ENCODE measurements at regions not wholly inside any gene's neighbourhood (a gene's known extent, or its start where the extent isn't known, plus 50 kb on each side); places are given as distances from the start of the nearest gene placed in this dataset.
A peak's percentile ranks its signal among the peaks of the same experiment; 100 is the strongest.

- Histone ChIP-seq H3K79me1 (ENCODE audit: low read length) (no peaks in the 10 kb centered on the region), H3K23ac (ENCODE audit: low read length) (no peak overlapping the region), H3K9me3 (ENCODE audit: insufficient read depth, low read depth, low read length) (no peaks in the 10 kb centered on the region), H2BK12ac (ENCODE audit: low read length) (no peak overlapping the region), H3K4me1 (ENCODE audit: control insufficient read depth in 1 of 2, insufficient read depth in 2 of 2, low read length in 2 of 2) (no peaks in the 10 kb centered on the region), H3K36me3 (ENCODE audit: control insufficient read depth in 1 of 2, insufficient read depth in 2 of 2, low read length in 2 of 2) (no peaks in the 10 kb centered on the region), H4K12ac (ENCODE audit: low read depth, low read length) (no peak overlapping the region), H2BK120ac (ENCODE audit: insufficient read depth, low read length, poor library complexity) (no peak overlapping the region), H3K4me2 (ENCODE audit: low read length) (no peak overlapping the region), H3K27ac (ENCODE audit: low read depth, low read length) (no peak overlapping the region), H3K14ac (ENCODE audit: low read length) (no peak overlapping the region), H4K91ac (ENCODE audit: low read depth, low read length) (no peak overlapping the region), H3K27me3 (ENCODE audit: insufficient read depth, low read length) (no peaks in the 10 kb centered on the region), H3K79me2 (ENCODE audit: control insufficient read depth, insufficient read depth, low read length, poor library complexity) (no peaks in the 10 kb centered on the region), H4K8ac (ENCODE audit: low read depth, low read length) (no peak overlapping the region), H2BK5ac (ENCODE audit: low read depth, low read length, poor library complexity) (no peak overlapping the region), H2AFZ (ENCODE audit: insufficient read depth, low read length, poor library complexity) (no peak overlapping the region), H3K9ac (ENCODE audit: low read length) (no peak overlapping the region), H2AK5ac (ENCODE audit: low read length) (no peak overlapping the region), H3K18ac (ENCODE audit: low read length) (no peak overlapping the region), H3K4me3 (ENCODE audit: low read depth, low read length) (no peak overlapping the region), H3K4ac (ENCODE audit: low read depth, low read length) (no peak overlapping the region)
- WGBS (ENCODE audit: extremely low coverage, insufficient coverage, insufficient read length) = no CpG with 5 or more reads among the region's 3 CpGs
- peak; percentile 85 to 91 for DNase-seq
Measured at GRCh38 chr6:9623985-9624384, 790.9 kb downstream of the TFAP2A start.

GRCh38 chr6:9623228-9623832 lies 791.5 kb downstream of the TFAP2A start:
- H3K79me2 ChIP-seq (ENCODE audit: control insufficient read depth, insufficient read depth, low read length, poor library complexity) = no peaks in the 10 kb centered on the region
- H3K14ac ChIP-seq (ENCODE audit: low read length) = no peak overlapping the region
- no peak overlapping the region for H3K4me3 ChIP-seq (ENCODE audit: low read depth, low read length)
- no peaks in the 10 kb centered on the region for H3K27me3 ChIP-seq (ENCODE audit: insufficient read depth, low read length)
- no peak overlapping the region for H3K4me2 ChIP-seq (ENCODE audit: low read length)
- H2AK5ac ChIP-seq (ENCODE audit: low read length) = no peak overlapping the region
- H3K36me3 ChIP-seq (ENCODE audit: control insufficient read depth in 1 of 2, insufficient read depth in 2 of 2, low read length in 2 of 2) = no peaks in the 10 kb centered on the region
- no peak overlapping the region for H3K23ac ChIP-seq (ENCODE audit: low read length)
- H4K91ac ChIP-seq (ENCODE audit: low read depth, low read length) = no peak overlapping the region
- H3K79me1 ChIP-seq (ENCODE audit: low read length) = no peaks in the 10 kb centered on the region
- H3K27ac ChIP-seq (ENCODE audit: low read depth, low read length) = no peak overlapping the region
- no peaks in the 10 kb centered on the region for H3K4me1 ChIP-seq (ENCODE audit: control insufficient read depth in 1 of 2, insufficient read depth in 2 of 2, low read length in 2 of 2)
- no peak overlapping the region for H2AFZ ChIP-seq (ENCODE audit: insufficient read depth, low read length, poor library complexity)
- H3K4ac ChIP-seq (ENCODE audit: low read depth, low read length) = no peak overlapping the region
- no peaks in the 10 kb centered on the region for H3K9me3 ChIP-seq (ENCODE audit: insufficient read depth, low read depth, low read length)
- H2BK12ac ChIP-seq (ENCODE audit: low read length) = no peak overlapping the region
- H3K9ac ChIP-seq (ENCODE audit: low read length) = no peak overlapping the region
- H2BK120ac ChIP-seq (ENCODE audit: insufficient read depth, low read length, poor library complexity) = no peak overlapping the region
- WGBS (ENCODE audit: extremely low coverage, insufficient coverage, insufficient read length) = no CpG with 5 or more reads among the region's 8 CpGs
- no peak for DNase-seq
- no peak overlapping the region for H2BK5ac ChIP-seq (ENCODE audit: low read depth, low read length, poor library complexity)
- no peak overlapping the region for H4K12ac ChIP-seq (ENCODE audit: low read depth, low read length)
- no peak overlapping the region for H4K8ac ChIP-seq (ENCODE audit: low read depth, low read length)
- no peak overlapping the region for H3K18ac ChIP-seq (ENCODE audit: low read length)

GRCh38 chr6:9621276-9621675 lies 793.6 kb downstream of the TFAP2A start:
- H4K12ac ChIP-seq (ENCODE audit: low read depth, low read length) = no peak overlapping the region
- H4K91ac ChIP-seq (ENCODE audit: low read depth, low read length) = no peak overlapping the region
- no peak overlapping the region for H3K18ac ChIP-seq (ENCODE audit: low read length)
- H3K4ac ChIP-seq (ENCODE audit: low read depth, low read length) = no peak overlapping the region
- no peak overlapping the region for H2BK5ac ChIP-seq (ENCODE audit: low read depth, low read length, poor library complexity)
- H2BK120ac ChIP-seq (ENCODE audit: insufficient read depth, low read length, poor library complexity) = no peak overlapping the region
- no peaks in the 10 kb centered on the region for H3K36me3 ChIP-seq (ENCODE audit: control insufficient read depth in 1 of 2, insufficient read depth in 2 of 2, low read length in 2 of 2)
- no peak overlapping the region for H3K4me2 ChIP-seq (ENCODE audit: low read length)
- no peak overlapping the region for H3K14ac ChIP-seq (ENCODE audit: low read length)
- H3K4me3 ChIP-seq (ENCODE audit: low read depth, low read length) = no peak overlapping the region
- no peaks in the 10 kb centered on the region for H3K4me1 ChIP-seq (ENCODE audit: control insufficient read depth in 1 of 2, insufficient read depth in 2 of 2, low read length in 2 of 2)
- no peaks in the 10 kb centered on the region for H3K79me1 ChIP-seq (ENCODE audit: low read length)
- H2AFZ ChIP-seq (ENCODE audit: insufficient read depth, low read length, poor library complexity) = no peak overlapping the region
- H4K8ac ChIP-seq (ENCODE audit: low read depth, low read length) = no peak overlapping the region
- H3K27ac ChIP-seq (ENCODE audit: low read depth, low read length) = no peak overlapping the region
- no peak overlapping the region for H3K9ac ChIP-seq (ENCODE audit: low read length)
- H2AK5ac ChIP-seq (ENCODE audit: low read length) = no peak overlapping the region
- no peak overlapping the region for H2BK12ac ChIP-seq (ENCODE audit: low read length)
- no peaks in the 10 kb centered on the region for H3K27me3 ChIP-seq (ENCODE audit: insufficient read depth, low read length)
- no peaks in the 10 kb centered on the region for H3K9me3 ChIP-seq (ENCODE audit: insufficient read depth, low read depth, low read length)
- WGBS (ENCODE audit: extremely low coverage, insufficient coverage, insufficient read length) = no CpG with 5 or more reads among the region's 3 CpGs
- no peak for DNase-seq
- H3K79me2 ChIP-seq (ENCODE audit: control insufficient read depth, insufficient read depth, low read length, poor library complexity) = no peaks in the 10 kb centered on the region
- H3K23ac ChIP-seq (ENCODE audit: low read length) = no peak overlapping the region

- H3K18ac ChIP-seq (ENCODE audit: low read length) = no peak overlapping the region
- no peak for DNase-seq
- H4K91ac ChIP-seq (ENCODE audit: low read depth, low read length) = no peak overlapping the region
- no peaks in the 10 kb centered on the region for H3K79me2 ChIP-seq (ENCODE audit: control insufficient read depth, insufficient read depth, low read length, poor library complexity)
- no peaks in the 10 kb centered on the region for H3K27me3 ChIP-seq (ENCODE audit: insufficient read depth, low read length)
- H4K12ac ChIP-seq (ENCODE audit: low read depth, low read length) = no peak overlapping the region
- H3K14ac ChIP-seq (ENCODE audit: low read length) = no peak overlapping the region
- no peak overlapping the region for H2AFZ ChIP-seq (ENCODE audit: insufficient read depth, low read length, poor library complexity)
- no peak overlapping the region for H2BK120ac ChIP-seq (ENCODE audit: insufficient read depth, low read length, poor library complexity)
- H2BK12ac ChIP-seq (ENCODE audit: low read length) = no peak overlapping the region
- H3K4me1 ChIP-seq (ENCODE audit: control insufficient read depth in 1 of 2, insufficient read depth in 2 of 2, low read length in 2 of 2) = no peaks in the 10 kb centered on the region
- no peak overlapping the region for H3K9ac ChIP-seq (ENCODE audit: low read length)
- no peak overlapping the region for H3K27ac ChIP-seq (ENCODE audit: low read depth, low read length)
- H2AK5ac ChIP-seq (ENCODE audit: low read length) = no peak overlapping the region
- no peak overlapping the region for H3K23ac ChIP-seq (ENCODE audit: low read length)
- H3K4ac ChIP-seq (ENCODE audit: low read depth, low read length) = no peak overlapping the region
- no peak overlapping the region for H3K4me3 ChIP-seq (ENCODE audit: low read depth, low read length)
- no peak overlapping the region for H3K4me2 ChIP-seq (ENCODE audit: low read length)
- no peak overlapping the region for H4K8ac ChIP-seq (ENCODE audit: low read depth, low read length)
- H3K36me3 ChIP-seq (ENCODE audit: control insufficient read depth in 1 of 2, insufficient read depth in 2 of 2, low read length in 2 of 2) = no peaks in the 10 kb centered on the region
- no peaks in the 10 kb centered on the region for H3K9me3 ChIP-seq (ENCODE audit: insufficient read depth, low read depth, low read length)
- no peaks in the 10 kb centered on the region for H3K79me1 ChIP-seq (ENCODE audit: low read length)
- H2BK5ac ChIP-seq (ENCODE audit: low read depth, low read length, poor library complexity) = no peak overlapping the region
- no CpG with 5 or more reads among the region's 3 CpGs for WGBS (ENCODE audit: extremely low coverage, insufficient coverage, insufficient read length)
Measured at GRCh38 chr6:9620687-9621086, 794.2 kb downstream of the TFAP2A start.
